ENCODE measurements at regions not wholly inside any gene's neighbourhood (a gene's known extent, or its start where the extent isn't known, plus 50 kb on each side); places are given as distances from the start of the nearest gene placed in this dataset.

GRCh38 chr19:30096596-30097370 is 154.7 kb downstream of the URI1 start:
- Mint-ChIP-seq H3K27ac (no peak overlapping the region), H3K9me3 (ENCODE audit: insufficient read depth) (no peaks in the 10 kb centered on the region), H3K27me3 (no peaks in the 10 kb centered on the region), H3K4me3 (no peak overlapping the region), H3K4me1 (no peaks in the 10 kb centered on the region)
- ATAC-seq (ENCODE audit: low read depth) (no peak), DNase-seq (no peak)
- Histone ChIP-seq H3K4me3 (ENCODE audit: control extremely low read depth in 1 of 5, extremely low read depth in 1 of 5, insufficient read depth in 1 of 5, low read depth in 2 of 5, low read length in 4 of 5) (no peak overlapping the region), H3K27me3 (replicated peaks in 1 of 4; ENCODE audit: control extremely low read depth in 1 of 4, control insufficient read depth in 3 of 4, insufficient read depth in 4 of 4, low read length in 3 of 4) (no peaks in the 10 kb centered on the region), H3K27ac (ENCODE audit: low read length in 2 of 2) (no peak overlapping the region), H3K9ac (ENCODE audit: low read length) (no peak overlapping the region), H3K9me3 (ENCODE audit: control extremely low read depth in 1 of 3, control insufficient read depth in 2 of 3, insufficient read depth in 1 of 3, low read length in 2 of 3) (no peaks in the 10 kb centered on the region), H3K36me3 (replicated peaks in 1 of 2; ENCODE audit: control extremely low read depth in 1 of 2, control insufficient read depth in 1 of 2, extremely low read depth in 1 of 2, insufficient read depth in 2 of 2, low read length in 1 of 2) (no peaks in the 10 kb centered on the region), H3K4me1 (ENCODE audit: control insufficient read depth in 2 of 2, insufficient read depth in 2 of 2, low read length in 2 of 2) (no peaks in the 10 kb centered on the region), H4K20me1 (ENCODE audit: control insufficient read depth, insufficient read depth, low read length, poor library complexity, severe bottlenecking) (no peaks in the 10 kb centered on the region), H2AFZ (ENCODE audit: insufficient read depth, low read depth, low read length, poor library complexity, severe bottlenecking) (no peak overlapping the region), H3K79me2 (ENCODE audit: control insufficient read depth, insufficient read depth, low read length) (no peaks in the 10 kb centered on the region), H3K4me2 (replicated peaks; ENCODE audit: low read depth, low read length, poor library complexity, severe bottlenecking) (no peak overlapping the region)
- TF ChIP-seq EZH2 (IDR thresholded peaks at IDR 0.05; ENCODE audit: borderline replicate concordance, insufficient read depth, low read depth, low read length, poor library complexity, severe bottlenecking), result no peak
- TF ChIP-seq, protein P1, sequence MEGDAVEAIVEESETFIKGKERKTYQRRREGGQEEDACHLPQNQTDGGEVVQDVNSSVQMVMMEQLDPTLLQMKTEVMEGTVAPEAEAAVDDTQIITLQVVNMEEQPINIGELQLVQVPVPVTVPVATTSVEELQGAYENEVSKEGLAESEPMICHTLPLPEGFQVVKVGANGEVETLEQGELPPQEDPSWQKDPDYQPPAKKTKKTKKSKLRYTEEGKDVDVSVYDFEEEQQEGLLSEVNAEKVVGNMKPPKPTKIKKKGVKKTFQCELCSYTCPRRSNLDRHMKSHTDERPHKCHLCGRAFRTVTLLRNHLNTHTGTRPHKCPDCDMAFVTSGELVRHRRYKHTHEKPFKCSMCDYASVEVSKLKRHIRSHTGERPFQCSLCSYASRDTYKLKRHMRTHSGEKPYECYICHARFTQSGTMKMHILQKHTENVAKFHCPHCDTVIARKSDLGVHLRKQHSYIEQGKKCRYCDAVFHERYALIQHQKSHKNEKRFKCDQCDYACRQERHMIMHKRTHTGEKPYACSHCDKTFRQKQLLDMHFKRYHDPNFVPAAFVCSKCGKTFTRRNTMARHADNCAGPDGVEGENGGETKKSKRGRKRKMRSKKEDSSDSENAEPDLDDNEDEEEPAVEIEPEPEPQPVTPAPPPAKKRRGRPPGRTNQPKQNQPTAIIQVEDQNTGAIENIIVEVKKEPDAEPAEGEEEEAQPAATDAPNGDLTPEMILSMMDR (IDR thresholded peaks at IDR 0.05), result no peak
- WGBS (ENCODE audit: insufficient coverage), result 94% methylated on average over 17 of the region's 19 CpGs
- CTCF ChIA-PET, result no interaction called here
- POLR2A ChIA-PET, result no interaction called here
- intact Hi-C loops (cut with micrococcal nuclease), result no loop called here

DNA sequence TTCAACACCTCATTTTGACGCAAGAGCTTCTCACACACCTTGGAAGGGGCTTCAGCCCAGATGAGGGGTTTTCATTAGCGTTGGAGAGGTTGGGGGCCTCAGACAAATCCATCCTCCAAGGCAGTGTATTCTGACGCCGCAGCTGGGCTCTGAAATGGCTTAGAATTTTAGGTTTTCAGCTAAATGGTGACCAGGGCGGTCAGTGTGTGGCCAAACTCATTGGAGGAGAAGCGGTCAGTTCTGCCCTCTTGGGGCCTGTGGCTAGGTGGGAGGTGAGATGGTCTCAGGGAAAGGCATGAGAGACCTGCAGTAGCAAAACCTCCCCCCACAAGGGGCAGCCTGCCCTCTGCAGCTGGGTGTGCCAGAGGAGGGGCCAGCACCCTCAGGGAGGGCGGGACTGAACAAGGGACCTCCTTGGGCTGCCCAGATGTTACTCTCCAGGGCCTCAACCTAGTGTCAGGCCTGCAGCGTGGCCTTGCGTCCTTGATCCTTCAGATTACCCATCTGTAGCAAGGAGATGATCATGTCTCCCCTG is 155.8 kb downstream of the URI1 start:
- 97% methylated on average over 7 of the region's 9 CpGs for WGBS (ENCODE audit: insufficient coverage)
- no peak overlapping the region for H3K4me2 ChIP-seq (replicated peaks; ENCODE audit: low read depth, low read length, poor library complexity, severe bottlenecking)

More for the DNA sequence above, 155.8 kb downstream of the URI1 start:
- Mint-ChIP-seq H3K4me3 (no peak overlapping the region), H3K27me3 (no peaks in the 10 kb centered on the region), H3K9me3 (ENCODE audit: insufficient read depth) (no peaks in the 10 kb centered on the region), H3K4me1 (no peaks in the 10 kb centered on the region), H3K27ac (no peak overlapping the region)
- TF ChIP-seq, protein P1 (IDR thresholded peaks at IDR 0.05), result no peak
- no peak for TF ChIP-seq EZH2 (IDR thresholded peaks at IDR 0.05; ENCODE audit: borderline replicate concordance, insufficient read depth, low read depth, low read length, poor library complexity, severe bottlenecking)
- H3K9me3 ChIP-seq (ENCODE audit: control extremely low read depth in 1 of 3, control insufficient read depth in 2 of 3, insufficient read depth in 1 of 3, low read length in 2 of 3), result no peaks in the 10 kb centered on the region
- ChIA-PET CTCF (no interaction called here), POLR2A (no interaction called here)
- H3K79me2 ChIP-seq (ENCODE audit: control insufficient read depth, insufficient read depth, low read length), result no peaks in the 10 kb centered on the region
- H3K4me1 ChIP-seq (ENCODE audit: control insufficient read depth in 2 of 2, insufficient read depth in 2 of 2, low read length in 2 of 2), result no peaks in the 10 kb centered on the region
- ATAC-seq (ENCODE audit: low read depth) (no peak), DNase-seq (no peak)
- no peaks in the 10 kb centered on the region for H3K36me3 ChIP-seq (replicated peaks in 1 of 2; ENCODE audit: control extremely low read depth in 1 of 2, control insufficient read depth in 1 of 2, extremely low read depth in 1 of 2, insufficient read depth in 2 of 2, low read length in 1 of 2)
- H3K4me3 ChIP-seq (ENCODE audit: control extremely low read depth in 1 of 5, extremely low read depth in 1 of 5, insufficient read depth in 1 of 5, low read depth in 2 of 5, low read length in 4 of 5), result no peak overlapping the region
- no peak overlapping the region for H2AFZ ChIP-seq (ENCODE audit: insufficient read depth, low read depth, low read length, poor library complexity, severe bottlenecking)
- no peaks in the 10 kb centered on the region for H3K27me3 ChIP-seq (replicated peaks in 1 of 4; ENCODE audit: control extremely low read depth in 1 of 4, control insufficient read depth in 3 of 4, insufficient read depth in 4 of 4, low read length in 3 of 4)
- no peak overlapping the region for H3K9ac ChIP-seq (ENCODE audit: low read length)
- no peaks in the 10 kb centered on the region for H4K20me1 ChIP-seq (ENCODE audit: control insufficient read depth, insufficient read depth, low read length, poor library complexity, severe bottlenecking)
- intact Hi-C loops (cut with micrococcal nuclease), result no loop called here
- H3K27ac ChIP-seq (ENCODE audit: low read length in 2 of 2), result no peak overlapping the region
